ENCODE measurements at regions not wholly inside any gene's neighbourhood (a gene's known extent, or its start where the extent isn't known, plus 50 kb on each side); places are given as distances from the start of the nearest gene placed in this dataset.

- Histone ChIP-seq H3K27me3 (ENCODE audit: control insufficient read depth in 5 of 5, insufficient read depth in 4 of 5, low read length in 5 of 5) (no peaks in the 10 kb centered on the region), H3K9me3 (ENCODE audit: control insufficient read depth in 5 of 5, low read length in 5 of 5) (no peaks in the 10 kb centered on the region), H3K27ac (ENCODE audit: low read depth, low read length) (no peak overlapping the region), H3K4me1 (ENCODE audit: control insufficient read depth in 5 of 5, insufficient read depth in 5 of 5, low read length in 5 of 5) (no peaks in the 10 kb centered on the region), H3K4me3 (ENCODE audit: low read depth in 1 of 5, low read length in 5 of 5) (no peak overlapping the region), H3K9ac (ENCODE audit: low read length in 5 of 5) (no peak overlapping the region), H3K36me3 (ENCODE audit: control insufficient read depth in 5 of 5, insufficient read depth in 5 of 5, low read length in 5 of 5) (no peaks in the 10 kb centered on the region)
Measured at GRCh38 chr10:111879969-111880368, 303.6 kb downstream of the GPAM start.

- H3K9me3 ChIP-seq (ENCODE audit: control insufficient read depth in 5 of 5, low read length in 5 of 5): peaks cover 0 to 4% (median 0%) of the 10 kb centered on the region in 5 donors
- H3K27ac ChIP-seq (ENCODE audit: low read depth, low read length): no peak overlapping the region
- no peaks in the 10 kb centered on the region for H3K36me3 ChIP-seq (ENCODE audit: control insufficient read depth in 5 of 5, insufficient read depth in 5 of 5, low read length in 5 of 5)
- no peaks in the 10 kb centered on the region for H3K27me3 ChIP-seq (ENCODE audit: control insufficient read depth in 5 of 5, insufficient read depth in 4 of 5, low read length in 5 of 5)
- H3K9ac ChIP-seq (ENCODE audit: low read length in 5 of 5): no peak overlapping the region
- H3K4me1 ChIP-seq (ENCODE audit: control insufficient read depth in 5 of 5, insufficient read depth in 5 of 5, low read length in 5 of 5): no peaks in the 10 kb centered on the region
- no peak overlapping the region for H3K4me3 ChIP-seq (ENCODE audit: low read depth in 1 of 5, low read length in 5 of 5)
Measured at GRCh38 chr10:111885046-111885445, 298.5 kb downstream of the GPAM start.

GRCh38 chr10:111885919-111886318 lies 297.6 kb downstream of the GPAM start:
- H3K9me3 ChIP-seq (ENCODE audit: control insufficient read depth in 5 of 5, low read length in 5 of 5): peaks cover 0 to 4% (median 0%) of the 10 kb centered on the region in 5 donors
- H3K27ac ChIP-seq (ENCODE audit: low read depth, low read length): no peak overlapping the region
- no peak overlapping the region for H3K4me3 ChIP-seq (ENCODE audit: low read depth in 1 of 5, low read length in 5 of 5)
- no peaks in the 10 kb centered on the region for H3K4me1 ChIP-seq (ENCODE audit: control insufficient read depth in 5 of 5, insufficient read depth in 5 of 5, low read length in 5 of 5)
- no peaks in the 10 kb centered on the region for H3K36me3 ChIP-seq (ENCODE audit: control insufficient read depth in 5 of 5, insufficient read depth in 5 of 5, low read length in 5 of 5)
- no peaks in the 10 kb centered on the region for H3K27me3 ChIP-seq (ENCODE audit: control insufficient read depth in 5 of 5, insufficient read depth in 4 of 5, low read length in 5 of 5)
- H3K9ac ChIP-seq (ENCODE audit: low read length in 5 of 5): no peak overlapping the region

GRCh38 chr10:111887266-111887665 lies 296.3 kb downstream of the GPAM start:
- H3K36me3 ChIP-seq (ENCODE audit: control insufficient read depth in 5 of 5, insufficient read depth in 5 of 5, low read length in 5 of 5): no peaks in the 10 kb centered on the region
- no peak overlapping the region for H3K4me3 ChIP-seq (ENCODE audit: low read depth in 1 of 5, low read length in 5 of 5)
- H3K9me3 ChIP-seq (ENCODE audit: control insufficient read depth in 5 of 5, low read length in 5 of 5): peaks cover 0 to 4% (median 0%) of the 10 kb centered on the region in 5 donors
- H3K27ac ChIP-seq (ENCODE audit: low read depth, low read length): no peak overlapping the region
- no peaks in the 10 kb centered on the region for H3K27me3 ChIP-seq (ENCODE audit: control insufficient read depth in 5 of 5, insufficient read depth in 4 of 5, low read length in 5 of 5)
- no peaks in the 10 kb centered on the region for H3K4me1 ChIP-seq (ENCODE audit: control insufficient read depth in 5 of 5, insufficient read depth in 5 of 5, low read length in 5 of 5)
- H3K9ac ChIP-seq (ENCODE audit: low read length in 5 of 5): no peak overlapping the region

- no peaks in the 10 kb centered on the region for H3K27me3 ChIP-seq (ENCODE audit: control insufficient read depth in 5 of 5, insufficient read depth in 4 of 5, low read length in 5 of 5)
- no peak overlapping the region for H3K9ac ChIP-seq (ENCODE audit: low read length in 5 of 5)
- H3K36me3 ChIP-seq (ENCODE audit: control insufficient read depth in 5 of 5, insufficient read depth in 5 of 5, low read length in 5 of 5): peaks cover 0 to 2% (median 0%) of the 10 kb centered on the region in 5 donors
- H3K4me1 ChIP-seq (ENCODE audit: control insufficient read depth in 5 of 5, insufficient read depth in 5 of 5, low read length in 5 of 5): no peaks in the 10 kb centered on the region
- H3K9me3 ChIP-seq (ENCODE audit: control insufficient read depth in 5 of 5, low read length in 5 of 5): peaks cover 0 to 4% (median 0%) of the 10 kb centered on the region in 5 donors
- no peak overlapping the region for H3K4me3 ChIP-seq (ENCODE audit: low read depth in 1 of 5, low read length in 5 of 5)
- no peak overlapping the region for H3K27ac ChIP-seq (ENCODE audit: low read depth, low read length)
Measured at GRCh38 chr10:111890046-111890445, 293.5 kb downstream of the GPAM start.

GRCh38 chr10:111916011-111916410 lies 267.6 kb downstream of the GPAM start:
- no peaks in the 10 kb centered on the region for H3K9me3 ChIP-seq (ENCODE audit: control insufficient read depth in 5 of 5, low read length in 5 of 5)
- no peak overlapping the region for H3K4me3 ChIP-seq (ENCODE audit: low read depth in 1 of 5, low read length in 5 of 5)
- no peaks in the 10 kb centered on the region for H3K4me1 ChIP-seq (ENCODE audit: control insufficient read depth in 5 of 5, insufficient read depth in 5 of 5, low read length in 5 of 5)
- H3K36me3 ChIP-seq (ENCODE audit: control insufficient read depth in 5 of 5, insufficient read depth in 5 of 5, low read length in 5 of 5): peaks cover 0 to 2% (median 0%) of the 10 kb centered on the region in 5 donors
- H3K27me3 ChIP-seq (ENCODE audit: control insufficient read depth in 5 of 5, insufficient read depth in 4 of 5, low read length in 5 of 5): no peaks in the 10 kb centered on the region
- no peak overlapping the region for H3K9ac ChIP-seq (ENCODE audit: low read length in 5 of 5)
- no peak overlapping the region for H3K27ac ChIP-seq (ENCODE audit: low read depth, low read length)

- Histone ChIP-seq H3K27ac (ENCODE audit: low read depth, low read length) (no peak overlapping the region), H3K4me3 (ENCODE audit: low read depth in 1 of 5, low read length in 5 of 5) (no peak overlapping the region), H3K27me3 (ENCODE audit: control insufficient read depth in 5 of 5, insufficient read depth in 4 of 5, low read length in 5 of 5) (no peaks in the 10 kb centered on the region), H3K9me3 (ENCODE audit: control insufficient read depth in 5 of 5, low read length in 5 of 5) (no peaks in the 10 kb centered on the region), H3K9ac (ENCODE audit: low read length in 5 of 5) (no peak overlapping the region), H3K4me1 (ENCODE audit: control insufficient read depth in 5 of 5, insufficient read depth in 5 of 5, low read length in 5 of 5) (no peaks in the 10 kb centered on the region), H3K36me3 (ENCODE audit: control insufficient read depth in 5 of 5, insufficient read depth in 5 of 5, low read length in 5 of 5) (no peaks in the 10 kb centered on the region)
Measured at GRCh38 chr10:111921821-111922220, 261.7 kb downstream of the GPAM start.

- Histone ChIP-seq H3K27me3 (ENCODE audit: control insufficient read depth in 5 of 5, insufficient read depth in 4 of 5, low read length in 5 of 5) (no peaks in the 10 kb centered on the region), H3K9ac (ENCODE audit: low read length in 5 of 5) (no peak overlapping the region), H3K27ac (ENCODE audit: low read depth, low read length) (no peak overlapping the region), H3K4me1 (ENCODE audit: control insufficient read depth in 5 of 5, insufficient read depth in 5 of 5, low read length in 5 of 5) (no peaks in the 10 kb centered on the region), H3K36me3 (ENCODE audit: control insufficient read depth in 5 of 5, insufficient read depth in 5 of 5, low read length in 5 of 5) (no peaks in the 10 kb centered on the region), H3K4me3 (ENCODE audit: low read depth in 1 of 5, low read length in 5 of 5) (no peak overlapping the region), H3K9me3 (ENCODE audit: control insufficient read depth in 5 of 5, low read length in 5 of 5) (no peaks in the 10 kb centered on the region)
Measured at GRCh38 chr10:111923032-111923431, 260.5 kb downstream of the GPAM start.

- Histone ChIP-seq H3K9me3 (ENCODE audit: control insufficient read depth in 5 of 5, low read length in 5 of 5) (peaks cover 0 to 4% (median 4%) of the 10 kb centered on the region in 5 donors), H3K9ac (ENCODE audit: low read length in 5 of 5) (no peak overlapping the region), H3K4me1 (ENCODE audit: control insufficient read depth in 5 of 5, insufficient read depth in 5 of 5, low read length in 5 of 5) (no peaks in the 10 kb centered on the region), H3K36me3 (ENCODE audit: control insufficient read depth in 5 of 5, insufficient read depth in 5 of 5, low read length in 5 of 5) (no peaks in the 10 kb centered on the region), H3K27ac (ENCODE audit: low read depth, low read length) (no peak overlapping the region), H3K4me3 (ENCODE audit: low read depth in 1 of 5, low read length in 5 of 5) (no peak overlapping the region), H3K27me3 (ENCODE audit: control insufficient read depth in 5 of 5, insufficient read depth in 4 of 5, low read length in 5 of 5) (no peaks in the 10 kb centered on the region)
Measured at GRCh38 chr10:111926286-111926685, 257.3 kb downstream of the GPAM start.

GRCh38 chr10:111933937-111934336 lies 249.6 kb downstream of the GPAM start:
- H3K36me3 ChIP-seq (ENCODE audit: control insufficient read depth in 5 of 5, insufficient read depth in 5 of 5, low read length in 5 of 5): peaks cover 0 to 13% (median 9%) of the 10 kb centered on the region in 5 donors

GRCh38 chr10:111934931-111935330 lies 248.6 kb downstream of the GPAM start:
- no peak overlapping the region for H3K4me3 ChIP-seq (ENCODE audit: low read depth in 1 of 5, low read length in 5 of 5)
- H3K9me3 ChIP-seq (ENCODE audit: control insufficient read depth in 5 of 5, low read length in 5 of 5): no peaks in the 10 kb centered on the region
- H3K9ac ChIP-seq (ENCODE audit: low read length in 5 of 5): no peak overlapping the region
- no peak overlapping the region for H3K27ac ChIP-seq (ENCODE audit: low read depth, low read length)
- peaks cover 0 to 18% (median 9%) of the 10 kb centered on the region in 5 donors for H3K36me3 ChIP-seq (ENCODE audit: control insufficient read depth in 5 of 5, insufficient read depth in 5 of 5, low read length in 5 of 5)
- H3K27me3 ChIP-seq (ENCODE audit: control insufficient read depth in 5 of 5, insufficient read depth in 4 of 5, low read length in 5 of 5): no peaks in the 10 kb centered on the region
- H3K4me1 ChIP-seq (ENCODE audit: control insufficient read depth in 5 of 5, insufficient read depth in 5 of 5, low read length in 5 of 5): no peaks in the 10 kb centered on the region

More at GRCh38 chr10:111933937-111934336, 249.6 kb downstream of the GPAM start:
- H3K9me3 ChIP-seq (ENCODE audit: control insufficient read depth in 5 of 5, low read length in 5 of 5): peaks cover 0 to 4% (median 4%) of the 10 kb centered on the region in 5 donors
- no peaks in the 10 kb centered on the region for H3K4me1 ChIP-seq (ENCODE audit: control insufficient read depth in 5 of 5, insufficient read depth in 5 of 5, low read length in 5 of 5)
- H3K4me3 ChIP-seq (ENCODE audit: low read depth in 1 of 5, low read length in 5 of 5): no peak overlapping the region
- no peak overlapping the region for H3K9ac ChIP-seq (ENCODE audit: low read length in 5 of 5)
- H3K27me3 ChIP-seq (ENCODE audit: control insufficient read depth in 5 of 5, insufficient read depth in 4 of 5, low read length in 5 of 5): no peaks in the 10 kb centered on the region
- H3K27ac ChIP-seq (ENCODE audit: low read depth, low read length): no peak overlapping the region

Data from subcutaneous abdominal adipose tissue (tissue), 5 donors.